Smooth muscle cell (in vitro differentiated cells): ENCODE measurements at regions not wholly inside any gene's neighbourhood (a gene's known extent, or its start where the extent isn't known, plus 50 kb on each side); places are given as distances from the start of the nearest gene placed in this dataset.

Experiments
- DNase-seq: peaks from one replicate; lab custom pipeline; 2025; ENCODE audit not compliant: unreplicated experiment; lab: John Stamatoyannopoulos, UW
- H2AFZ ChIP-seq: fragments of 200-600 bp; sonication (generic); 2 replicates; pipeline ENCODE4 v1.6.0; 2016; ENCODE audit warnings: antibody characterized with exemption, low read depth, mild to moderate bottlenecking
- H3F3A ChIP-seq: fragments of 200-600 bp; sonication (generic); 2 replicates; pipeline ENCODE4 v1.6.0; 2017; ENCODE audit warnings: antibody characterized with exemption, low read depth
- H3K27ac ChIP-seq: fragments of 200-600 bp; sonication (generic); 2 replicates; pipeline ENCODE4 v1.5.1; 2016; ENCODE audit warnings: low read depth, mild to moderate bottlenecking
- H3K27me3 ChIP-seq: fragments of 200-600 bp; sonication (generic); 2 replicates; pipeline ENCODE4 v1.6.1; 2016; ENCODE audit warnings: low read depth, mild to moderate bottlenecking
- H3K36me3 ChIP-seq: fragments of 200-600 bp; sonication (generic); 2 replicates; pipeline ENCODE4 v1.5.1; 2016; ENCODE audit warnings: low read depth
- H3K4me1 ChIP-seq: fragments of 200-600 bp; sonication (generic); 2 replicates; pipeline ENCODE4 v1.5.1; 2016; ENCODE audit warnings: low read depth
- H3K4me2 ChIP-seq: fragments of 200-600 bp; sonication (generic); 2 replicates; pipeline ENCODE4 v1.6.0; 2016; ENCODE audit warnings: mild to moderate bottlenecking
- H3K4me3 ChIP-seq: fragments of 200-600 bp; sonication (generic); 2 replicates; pipeline ENCODE4 v1.5.1; 2016; ENCODE audit warnings: mild to moderate bottlenecking
- H3K79me2 ChIP-seq: fragments of 200-600 bp; sonication (generic); 2 replicates; pipeline ENCODE4 v1.6.0; 2016; ENCODE audit warnings: low read depth, mild to moderate bottlenecking
- H3K9ac ChIP-seq: fragments of 200-600 bp; sonication (generic); 2 replicates; pipeline ENCODE4 v1.6.0; 2016; ENCODE audit warnings: low read depth
- H3K9me3 ChIP-seq: fragments of 200-600 bp; sonication (generic); replicated peaks from 2 replicates; pipeline ENCODE4 v1.5.1; 2016; ENCODE audit warnings: low read depth
- H4K20me1 ChIP-seq: fragments of 200-600 bp; sonication (generic); 2 replicates; pipeline ENCODE4 v1.6.0; 2016; ENCODE audit warnings: low read depth
- WGBS: methylation state at CpG from one replicate; pipeline ENCODE4 v1.1.7; 2016; ENCODE audit warnings: low lambda C conversion rate; 5-methylcytosine and 5-hydroxymethylcytosine counted together
- TF ChIP-seq, protein P1 (sequence below): fragments of 200-600 bp; sonication (generic); IDR thresholded peaks from 2 replicates; pipeline ENCODE4 v1.5.1; 2017; ENCODE audit warnings: borderline replicate concordance, mild to moderate bottlenecking, antibody characterized with exemption; ENCODE audit not compliant: insufficient read depth, poor library complexity, severe bottlenecking

DNA sequence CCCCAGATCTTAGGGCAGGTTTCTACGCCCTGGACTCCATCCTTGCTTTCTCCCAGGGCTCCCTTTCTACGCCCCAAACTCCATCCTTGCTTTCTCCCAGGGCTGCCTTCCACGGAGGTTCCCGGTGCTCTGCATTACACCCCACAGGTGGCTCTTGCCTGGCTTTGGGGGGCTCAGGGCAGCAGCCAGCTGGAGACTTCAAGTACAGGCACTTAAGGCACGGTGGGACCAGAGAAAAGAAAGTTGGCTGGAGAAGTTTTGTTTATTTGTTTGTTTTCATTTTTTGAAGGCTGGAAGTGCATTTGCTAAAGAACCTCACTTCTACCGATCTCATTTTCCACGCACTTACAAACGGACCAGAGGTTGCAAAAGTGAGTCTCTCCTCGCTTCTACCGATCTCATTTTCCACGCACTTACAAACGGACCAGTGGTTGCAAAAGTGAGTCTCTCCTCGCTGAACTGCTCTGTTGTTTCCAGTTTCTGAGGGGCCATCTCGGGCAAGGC lies 103.8 kb upstream of the MED13L start:
- no peak for DNase-seq
- no peaks in the 10 kb centered on the region for H3K79me2 ChIP-seq
- peak overlapping the region; percentile 49 for H3K9ac ChIP-seq
- TF ChIP-seq, protein P1, sequence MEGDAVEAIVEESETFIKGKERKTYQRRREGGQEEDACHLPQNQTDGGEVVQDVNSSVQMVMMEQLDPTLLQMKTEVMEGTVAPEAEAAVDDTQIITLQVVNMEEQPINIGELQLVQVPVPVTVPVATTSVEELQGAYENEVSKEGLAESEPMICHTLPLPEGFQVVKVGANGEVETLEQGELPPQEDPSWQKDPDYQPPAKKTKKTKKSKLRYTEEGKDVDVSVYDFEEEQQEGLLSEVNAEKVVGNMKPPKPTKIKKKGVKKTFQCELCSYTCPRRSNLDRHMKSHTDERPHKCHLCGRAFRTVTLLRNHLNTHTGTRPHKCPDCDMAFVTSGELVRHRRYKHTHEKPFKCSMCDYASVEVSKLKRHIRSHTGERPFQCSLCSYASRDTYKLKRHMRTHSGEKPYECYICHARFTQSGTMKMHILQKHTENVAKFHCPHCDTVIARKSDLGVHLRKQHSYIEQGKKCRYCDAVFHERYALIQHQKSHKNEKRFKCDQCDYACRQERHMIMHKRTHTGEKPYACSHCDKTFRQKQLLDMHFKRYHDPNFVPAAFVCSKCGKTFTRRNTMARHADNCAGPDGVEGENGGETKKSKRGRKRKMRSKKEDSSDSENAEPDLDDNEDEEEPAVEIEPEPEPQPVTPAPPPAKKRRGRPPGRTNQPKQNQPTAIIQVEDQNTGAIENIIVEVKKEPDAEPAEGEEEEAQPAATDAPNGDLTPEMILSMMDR, result no peak
- H3K4me3 ChIP-seq, result peak overlapping the region; percentile 9
- no peaks in the 10 kb centered on the region for H3K27me3 ChIP-seq
- peaks cover 28% of the 10 kb centered on the region for H3K4me1 ChIP-seq
- peak overlapping the region; percentile 79 for H3K4me2 ChIP-seq
- H3F3A ChIP-seq, result peaks cover 16% of the 10 kb centered on the region
- peak overlapping the region; percentile 17 for H2AFZ ChIP-seq
- H3K36me3 ChIP-seq, result no peaks in the 10 kb centered on the region
- no peaks in the 10 kb centered on the region for H3K9me3 ChIP-seq
- H4K20me1 ChIP-seq, result no peaks in the 10 kb centered on the region
- WGBS, result 24% methylated on average over 14 of the region's 14 CpGs
- peak overlapping the region; percentile 81 for H3K27ac ChIP-seq

DNA sequence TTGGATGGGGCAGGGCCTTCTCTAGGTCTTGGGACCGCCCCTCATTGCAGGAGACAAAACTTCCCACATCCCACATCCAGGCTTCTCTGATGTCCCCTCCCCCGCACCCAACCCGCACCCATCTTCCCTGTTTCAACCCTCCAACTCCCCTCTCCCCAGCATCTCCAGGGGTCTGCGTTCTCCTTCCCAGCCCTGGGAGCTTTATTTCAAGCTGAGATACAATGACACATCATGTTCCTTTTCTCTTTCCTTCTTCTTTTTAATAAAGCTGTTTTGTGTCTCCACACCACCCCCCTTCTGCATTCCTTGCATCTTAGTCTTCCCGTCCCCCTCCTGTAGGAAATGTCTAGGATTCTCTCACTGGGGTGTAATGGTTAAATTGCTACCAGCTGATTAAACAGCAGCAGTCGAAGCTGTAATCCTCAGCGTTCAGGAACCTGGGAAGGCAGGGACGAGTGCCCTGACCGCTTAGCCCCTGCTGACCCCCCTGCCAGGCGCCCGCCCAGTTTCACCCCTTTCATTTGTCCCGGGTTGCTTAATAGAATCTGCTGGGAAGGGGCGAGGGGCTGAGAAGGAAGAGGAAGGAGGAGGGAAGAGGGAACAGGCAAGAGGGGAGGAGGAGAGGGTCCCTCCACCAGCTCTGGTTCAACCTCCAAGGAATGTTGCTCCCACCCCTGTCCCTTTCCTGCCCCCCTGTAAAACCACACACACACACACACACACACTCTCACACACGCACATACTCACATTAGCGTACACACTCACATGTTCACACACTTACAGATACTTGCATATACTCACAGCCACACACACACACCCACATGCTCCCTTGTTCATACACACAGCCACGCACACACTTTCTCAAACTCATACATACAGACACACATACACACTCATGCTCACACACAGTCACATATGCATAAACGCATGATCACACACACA lies 104.5 kb upstream of the MED13L start:
- Histone ChIP-seq H3K4me1 (peaks cover 25% of the 10 kb centered on the region), H4K20me1 (no peaks in the 10 kb centered on the region), H2AFZ (peak overlapping the region; percentile 17), H3K27me3 (no peaks in the 10 kb centered on the region), H3K79me2 (no peaks in the 10 kb centered on the region), H3K4me3 (peak overlapping the region; percentile 9), H3K9me3 (no peaks in the 10 kb centered on the region), H3K4me2 (peak overlapping the region; percentile 79), H3F3A (peaks cover 10% of the 10 kb centered on the region), H3K36me3 (no peaks in the 10 kb centered on the region), H3K27ac (peak overlapping the region; percentile 81), H3K9ac (peak overlapping the region; percentile 49)
- TF ChIP-seq, protein P1, result no peak
- DNase-seq, result no peak
- 11% methylated on average over 16 of the region's 17 CpGs for WGBS

DNA sequence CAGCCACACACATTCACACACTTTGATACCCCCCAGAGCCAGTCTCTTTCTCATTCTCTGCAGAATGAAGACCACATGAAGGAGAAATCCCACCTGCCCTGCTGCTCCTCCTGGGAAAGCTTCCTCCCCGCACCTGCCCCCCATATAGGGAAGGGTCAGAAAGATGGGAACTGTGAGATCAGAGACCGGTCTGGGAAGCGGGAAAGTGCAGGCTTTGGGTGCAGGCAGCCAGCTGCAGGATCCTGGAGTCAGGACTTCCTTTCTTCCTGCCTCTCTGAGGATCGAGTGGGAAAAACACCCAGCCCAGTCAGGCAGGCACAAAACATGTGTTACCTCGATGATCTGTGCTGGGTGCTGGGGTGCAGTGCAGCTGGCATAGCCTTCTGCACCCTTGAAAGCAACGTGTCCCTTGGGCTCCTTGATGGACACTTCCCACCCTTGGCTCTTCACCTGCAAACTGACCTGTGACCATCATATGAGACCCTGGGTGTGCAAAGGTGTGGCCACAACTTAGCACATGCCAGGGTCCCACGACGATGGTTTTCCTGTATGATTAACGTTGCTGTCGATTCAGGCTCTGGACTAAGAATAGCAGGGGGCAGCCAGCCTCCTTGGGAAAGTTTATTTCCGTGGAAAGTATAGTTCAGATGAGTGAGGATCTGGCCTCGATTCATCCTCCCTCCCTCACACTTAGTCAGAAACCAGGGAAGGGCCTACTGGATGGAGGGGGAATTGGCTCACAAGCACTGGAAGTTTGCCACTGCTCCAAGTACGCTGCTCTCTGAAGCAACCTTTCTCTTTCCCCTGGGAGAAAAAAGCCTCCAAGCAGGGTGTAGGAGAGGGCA lies 105.4 kb upstream of the MED13L start:
- no peak overlapping the region for H3K4me3 ChIP-seq
- peak overlapping the region; percentile 49 for H3K9ac ChIP-seq
- no peaks in the 10 kb centered on the region for H3K79me2 ChIP-seq
- peak overlapping the region; percentile 81 for H3K27ac ChIP-seq
- H3K27me3 ChIP-seq, result no peaks in the 10 kb centered on the region
- no peaks in the 10 kb centered on the region for H3K36me3 ChIP-seq
- no peaks in the 10 kb centered on the region for H4K20me1 ChIP-seq
- no peak for DNase-seq
- H3K4me2 ChIP-seq, result peak overlapping the region; percentile 79
- peaks cover 25% of the 10 kb centered on the region for H3K4me1 ChIP-seq
- no peaks in the 10 kb centered on the region for H3K9me3 ChIP-seq
- 23% methylated on average over 13 of the region's 13 CpGs for WGBS
- peaks cover 10% of the 10 kb centered on the region for H3F3A ChIP-seq
- no peak overlapping the region for H2AFZ ChIP-seq
- TF ChIP-seq, protein P1, result no peak
